ENCODE measurements at regions not wholly inside any gene's neighbourhood (a gene's known extent, or its start where the extent isn't known, plus 50 kb on each side); places are given as distances from the start of the nearest gene placed in this dataset.

DNA sequence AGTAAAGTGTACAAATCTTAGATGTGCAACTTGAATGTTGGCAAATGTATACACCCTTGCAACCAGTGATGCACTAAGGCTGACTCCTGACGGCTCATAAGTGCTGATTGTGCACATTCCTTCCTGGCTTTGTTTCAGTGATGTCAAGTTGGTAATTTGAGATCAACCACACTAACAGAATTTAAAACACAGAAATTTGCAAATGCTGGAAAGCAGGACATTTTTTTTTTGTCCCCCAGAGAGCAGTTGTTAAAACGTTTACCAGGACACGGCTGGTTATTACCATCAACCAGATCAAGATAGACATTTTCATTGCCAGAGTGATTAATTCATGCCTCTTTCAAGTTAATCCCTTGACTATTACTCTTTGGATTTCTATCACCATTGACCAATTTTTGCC is 735.6 kb downstream of the RFPL4B start:
- DNase-seq (ENCODE audit: low read depth): no peak
- no peak for TF ChIP-seq POLR2A (IDR thresholded peaks at IDR 0.05; ENCODE audit: extremely low read depth, insufficient read length)
- TF ChIP-seq, protein P1, sequence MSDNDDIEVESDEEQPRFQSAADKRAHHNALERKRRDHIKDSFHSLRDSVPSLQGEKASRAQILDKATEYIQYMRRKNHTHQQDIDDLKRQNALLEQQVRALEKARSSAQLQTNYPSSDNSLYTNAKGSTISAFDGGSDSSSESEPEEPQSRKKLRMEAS (IDR thresholded peaks at IDR 0.05; ENCODE audit: low read depth, low read length): no peak
- no peak for TF ChIP-seq MYC (IDR thresholded peaks at IDR 0.05; ENCODE audit: low read depth, low read length)
- TF ChIP-seq, protein P2, sequence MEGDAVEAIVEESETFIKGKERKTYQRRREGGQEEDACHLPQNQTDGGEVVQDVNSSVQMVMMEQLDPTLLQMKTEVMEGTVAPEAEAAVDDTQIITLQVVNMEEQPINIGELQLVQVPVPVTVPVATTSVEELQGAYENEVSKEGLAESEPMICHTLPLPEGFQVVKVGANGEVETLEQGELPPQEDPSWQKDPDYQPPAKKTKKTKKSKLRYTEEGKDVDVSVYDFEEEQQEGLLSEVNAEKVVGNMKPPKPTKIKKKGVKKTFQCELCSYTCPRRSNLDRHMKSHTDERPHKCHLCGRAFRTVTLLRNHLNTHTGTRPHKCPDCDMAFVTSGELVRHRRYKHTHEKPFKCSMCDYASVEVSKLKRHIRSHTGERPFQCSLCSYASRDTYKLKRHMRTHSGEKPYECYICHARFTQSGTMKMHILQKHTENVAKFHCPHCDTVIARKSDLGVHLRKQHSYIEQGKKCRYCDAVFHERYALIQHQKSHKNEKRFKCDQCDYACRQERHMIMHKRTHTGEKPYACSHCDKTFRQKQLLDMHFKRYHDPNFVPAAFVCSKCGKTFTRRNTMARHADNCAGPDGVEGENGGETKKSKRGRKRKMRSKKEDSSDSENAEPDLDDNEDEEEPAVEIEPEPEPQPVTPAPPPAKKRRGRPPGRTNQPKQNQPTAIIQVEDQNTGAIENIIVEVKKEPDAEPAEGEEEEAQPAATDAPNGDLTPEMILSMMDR (IDR thresholded peaks at IDR 0.05; ENCODE audit: low read depth, low read length): no peak
- no peak overlapping the region for H3K4me3 ChIP-seq (ENCODE audit: low read depth, low read length)

DNA sequence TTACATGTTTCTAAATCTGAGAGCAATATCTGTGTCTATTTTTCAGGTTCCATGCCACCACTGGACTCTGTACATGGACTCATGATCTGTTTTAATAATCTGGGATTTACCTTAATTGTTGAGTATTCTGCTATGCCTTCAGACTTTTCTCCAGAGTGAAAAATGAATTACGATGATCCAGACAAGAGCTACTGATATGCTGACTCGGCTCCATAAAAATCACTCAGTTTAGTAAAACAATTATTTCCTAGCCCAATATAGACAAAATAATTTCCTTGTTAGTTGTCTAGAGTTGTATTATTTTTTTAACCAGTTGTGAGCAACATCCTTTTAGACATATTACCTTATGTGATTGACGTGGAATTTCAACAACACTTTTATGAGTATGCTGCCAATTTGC is 736.8 kb downstream of the RFPL4B start:
- TF ChIP-seq MYC (IDR thresholded peaks at IDR 0.05; ENCODE audit: low read depth, low read length): no peak
- TF ChIP-seq, protein P1 (IDR thresholded peaks at IDR 0.05; ENCODE audit: low read depth, low read length): no peak
- TF ChIP-seq, protein P2 (IDR thresholded peaks at IDR 0.05; ENCODE audit: low read depth, low read length): no peak
- TF ChIP-seq POLR2A (IDR thresholded peaks at IDR 0.05; ENCODE audit: extremely low read depth, insufficient read length): no peak
- no peak overlapping the region for H3K4me3 ChIP-seq (ENCODE audit: low read depth, low read length)
- no peak for DNase-seq (ENCODE audit: low read depth)

DNA sequence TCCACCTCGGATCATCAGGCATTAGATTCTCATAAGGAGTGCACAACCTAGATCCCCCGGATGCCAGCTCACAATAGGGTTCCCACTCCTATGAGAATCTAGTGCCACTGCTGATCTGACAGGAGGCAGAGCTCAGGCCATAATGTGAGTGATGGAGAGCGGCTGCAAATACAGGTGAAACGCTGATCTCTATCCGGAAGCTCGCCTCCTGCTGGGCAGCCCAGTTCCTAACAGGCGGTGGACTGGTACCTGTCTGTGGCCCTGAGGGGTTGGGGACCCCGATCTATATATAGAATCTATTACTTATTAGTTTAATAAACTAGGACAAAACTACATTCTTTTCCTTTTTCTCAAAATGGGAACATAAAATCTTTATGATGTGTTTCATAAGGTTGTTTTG is 741.9 kb downstream of the RFPL4B start:
- TF ChIP-seq, protein P2 (IDR thresholded peaks at IDR 0.05; ENCODE audit: low read depth, low read length): no peak
- no peak overlapping the region for H3K4me3 ChIP-seq (ENCODE audit: low read depth, low read length)
- DNase-seq (ENCODE audit: low read depth): no peak

DNA sequence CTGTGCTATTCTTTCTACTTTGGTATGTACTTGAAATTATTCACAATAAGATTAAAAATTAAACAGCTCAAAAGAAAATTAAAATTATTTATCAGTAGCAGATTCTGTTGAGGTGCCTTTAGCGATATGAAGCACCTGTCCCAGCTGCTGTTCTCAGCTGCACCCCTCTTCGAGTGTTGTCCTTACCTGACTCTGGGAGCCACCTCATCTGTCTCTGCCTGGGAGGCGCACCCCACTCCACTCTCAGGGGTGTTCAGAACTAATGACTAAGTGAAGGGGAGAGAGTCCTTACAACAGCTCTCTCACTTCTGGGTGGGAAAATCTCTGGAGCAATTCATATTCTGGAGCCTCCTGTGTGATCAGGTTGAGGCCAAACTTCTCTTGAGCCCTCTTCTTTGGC is 745.7 kb downstream of the RFPL4B start:
- TF ChIP-seq MYC (IDR thresholded peaks at IDR 0.05; ENCODE audit: low read depth, low read length) (no peak), POLR2A (IDR thresholded peaks at IDR 0.05; ENCODE audit: extremely low read depth, insufficient read length) (no peak)
- TF ChIP-seq, protein P1 (IDR thresholded peaks at IDR 0.05; ENCODE audit: low read depth, low read length): no peak
- TF ChIP-seq, protein P2 (IDR thresholded peaks at IDR 0.05; ENCODE audit: low read depth, low read length): no peak
- H3K4me3 ChIP-seq (ENCODE audit: low read depth, low read length): no peak overlapping the region
- no peak for DNase-seq (ENCODE audit: low read depth)

DNA sequence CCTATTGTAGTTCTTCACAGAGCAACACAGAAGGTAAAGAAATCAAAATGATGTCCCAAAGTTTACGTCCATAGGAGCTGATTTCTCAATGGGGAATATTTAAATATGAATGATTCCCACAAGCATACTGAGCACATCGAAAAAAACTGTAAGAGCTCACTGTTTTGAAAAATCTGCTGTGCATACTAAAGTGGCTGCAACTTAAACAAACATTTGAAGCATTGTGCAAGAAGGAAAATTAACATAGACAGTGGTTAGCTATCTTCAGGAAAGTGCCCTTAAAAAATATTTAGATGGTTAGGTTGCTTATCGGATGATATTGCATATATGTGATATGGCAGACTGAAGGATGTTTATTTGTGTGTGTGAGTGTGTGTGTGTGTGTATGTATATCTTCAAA is 747.6 kb downstream of the RFPL4B start:
- no peak for DNase-seq (ENCODE audit: low read depth)
- TF ChIP-seq, protein P2 (IDR thresholded peaks at IDR 0.05; ENCODE audit: low read depth, low read length): no peak
- TF ChIP-seq POLR2A (IDR thresholded peaks at IDR 0.05; ENCODE audit: extremely low read depth, insufficient read length) (no peak), MYC (IDR thresholded peaks at IDR 0.05; ENCODE audit: low read depth, low read length) (no peak)
- TF ChIP-seq, protein P1 (IDR thresholded peaks at IDR 0.05; ENCODE audit: low read depth, low read length): no peak
- no peak overlapping the region for H3K4me3 ChIP-seq (ENCODE audit: low read depth, low read length)

DNA sequence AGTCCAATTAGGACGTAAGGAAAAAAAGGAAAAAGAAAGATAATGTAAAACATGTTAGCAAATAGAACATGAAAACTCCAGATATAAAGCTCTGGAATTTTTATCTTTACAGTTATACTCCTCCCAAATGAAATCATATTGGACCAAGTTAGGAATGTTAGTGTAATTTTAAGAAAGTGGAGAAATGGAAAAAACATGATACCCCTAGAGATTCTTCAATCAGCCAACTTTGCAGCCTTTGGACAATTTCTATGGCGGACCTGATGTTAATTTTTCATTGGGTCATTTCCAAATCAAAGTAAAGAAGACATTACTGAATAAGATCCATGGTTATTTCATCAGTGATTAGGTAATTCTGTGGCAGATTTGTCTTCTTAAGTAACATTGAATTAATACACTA is 748.7 kb downstream of the RFPL4B start:
- DNase-seq (ENCODE audit: low read depth): no peak
- no peak overlapping the region for H3K4me3 ChIP-seq (ENCODE audit: low read depth, low read length)
- TF ChIP-seq, protein P1 (IDR thresholded peaks at IDR 0.05; ENCODE audit: low read depth, low read length): no peak
- TF ChIP-seq MYC (IDR thresholded peaks at IDR 0.05; ENCODE audit: low read depth, low read length) (no peak), POLR2A (IDR thresholded peaks at IDR 0.05; ENCODE audit: extremely low read depth, insufficient read length) (no peak)
- TF ChIP-seq, protein P2 (IDR thresholded peaks at IDR 0.05; ENCODE audit: low read depth, low read length): no peak

Data from NB4 (cell line).